ENCODE measurements at regions not wholly inside any gene's neighbourhood (a gene's known extent, or its start where the extent isn't known, plus 50 kb on each side); places are given as distances from the start of the nearest gene placed in this dataset.
"Not testable (repeated sequence)": the region's sequence is repeated elsewhere in the genome, so short reads cannot be mapped to it uniquely, and the experiment has no call there.

GRCh38 chr3:156040041-156040440 is 80.3 kb upstream of the KCNAB1 start:
- H3K4me1 Mint-ChIP-seq (ENCODE audit: low read depth, unreplicated experiment): no peaks in the 10 kb centered on the region
- intact Hi-C loops (cut with micrococcal nuclease; ENCODE audit: unreplicated experiment): no loop called here
- CTCF ChIA-PET: no interaction called here

DNA sequence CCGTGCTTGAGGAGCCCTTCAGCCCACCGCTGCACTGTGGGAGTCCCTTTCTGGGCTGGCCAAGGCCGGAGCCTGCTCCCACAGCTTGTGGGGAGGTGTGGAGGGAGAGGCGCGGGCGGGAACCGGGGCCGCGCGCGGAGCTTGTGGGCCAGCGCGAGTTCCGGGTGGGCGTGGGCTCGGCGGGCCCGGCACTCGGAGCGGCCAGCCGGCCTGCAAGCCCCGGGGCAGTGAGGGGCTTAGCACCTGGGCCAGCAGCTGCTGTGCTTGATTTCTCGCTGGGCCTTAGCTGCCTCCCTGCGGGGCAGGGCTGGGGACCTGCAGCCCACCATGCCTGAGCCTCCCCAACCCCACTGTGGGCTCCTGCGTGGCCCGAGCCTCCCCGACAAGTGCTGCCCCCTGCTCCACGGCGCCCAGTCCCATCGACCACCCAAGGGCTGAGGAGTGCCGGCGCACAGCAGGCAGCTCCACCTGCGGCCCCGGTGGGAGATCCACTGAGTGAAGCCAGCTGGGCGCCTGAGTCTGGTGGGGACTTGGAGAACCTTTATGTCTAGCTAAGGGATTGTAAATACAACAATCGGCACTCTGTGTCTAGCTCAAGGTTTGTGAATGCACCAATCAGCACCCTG is 79.0 kb upstream of the KCNAB1 start:
- H3K27me3 Mint-ChIP-seq (ENCODE audit: unreplicated experiment): peaks cover 23% of the 10 kb centered on the region
- H3K4me3 Mint-ChIP-seq (ENCODE audit: low read depth, unreplicated experiment); H3K9me3 Mint-ChIP-seq (ENCODE audit: low read depth, unreplicated experiment); BruUV-seq (replicated peaks); DNase-seq; H3K27ac Mint-ChIP-seq (ENCODE audit: unreplicated experiment); H3K36me3 Mint-ChIP-seq (ENCODE audit: insufficient read depth, unreplicated experiment); intact Hi-C loops (cut with micrococcal nuclease; ENCODE audit: unreplicated experiment); H3K4me1 Mint-ChIP-seq (ENCODE audit: low read depth, unreplicated experiment): not testable (repeated sequence)
- CTCF ChIA-PET: interaction anchor here (1.4 kb wide), 1 partner anchor 12 kb away, joined by 3 read pairs; no protein-coding TSS in a partner anchor

More at GRCh38 chr3:156040041-156040440, 80.3 kb upstream of the KCNAB1 start:
- H3K4me3 Mint-ChIP-seq (ENCODE audit: low read depth, unreplicated experiment): no peak overlapping the region
- no peaks in the 10 kb centered on the region for H3K36me3 Mint-ChIP-seq (ENCODE audit: insufficient read depth, unreplicated experiment)
- no peak for DNase-seq
- TF ChIP-seq CTCF (IDR thresholded peaks at IDR 0.05; ENCODE audit: unreplicated experiment): no peak
- H3K9me3 Mint-ChIP-seq (ENCODE audit: low read depth, unreplicated experiment): no peaks in the 10 kb centered on the region
- BruUV-seq (replicated peaks): no TSS peak
- no peak overlapping the region for H3K27ac Mint-ChIP-seq (ENCODE audit: unreplicated experiment)
- peaks cover 34% of the 10 kb centered on the region for H3K27me3 Mint-ChIP-seq (ENCODE audit: unreplicated experiment)

DNA sequence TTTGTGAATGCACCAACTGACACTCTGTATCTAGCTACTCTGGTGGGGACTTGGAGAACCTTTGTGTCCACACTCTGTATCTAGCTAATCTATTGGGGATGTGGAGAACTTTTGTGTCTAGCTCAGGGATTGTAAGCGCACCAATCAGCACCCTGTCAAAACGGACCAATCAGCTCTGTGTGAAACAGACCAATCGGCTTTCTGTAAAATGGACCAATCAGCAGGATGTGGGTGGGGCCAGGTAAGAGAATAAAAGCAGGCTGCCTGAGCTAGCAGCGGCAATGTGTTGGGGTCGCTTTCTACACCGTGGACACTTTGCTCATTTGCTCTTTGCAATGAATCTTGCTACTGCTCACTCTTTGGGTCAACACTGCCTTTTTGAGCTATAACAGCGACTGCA is 78.5 kb upstream of the KCNAB1 start:
- intact Hi-C loops (cut with micrococcal nuclease; ENCODE audit: unreplicated experiment); H3K4me1 Mint-ChIP-seq (ENCODE audit: low read depth, unreplicated experiment); H3K4me3 Mint-ChIP-seq (ENCODE audit: low read depth, unreplicated experiment); BruUV-seq (replicated peaks); H3K27ac Mint-ChIP-seq (ENCODE audit: unreplicated experiment); H3K9me3 Mint-ChIP-seq (ENCODE audit: low read depth, unreplicated experiment); DNase-seq; H3K36me3 Mint-ChIP-seq (ENCODE audit: insufficient read depth, unreplicated experiment): not testable (repeated sequence)
- CTCF ChIA-PET: interaction anchor here (1.4 kb wide), 1 partner anchor 13 kb away, joined by 3 read pairs; no protein-coding TSS in a partner anchor
- H3K27me3 Mint-ChIP-seq (ENCODE audit: unreplicated experiment): peaks cover 23% of the 10 kb centered on the region

- H3K9me3 Mint-ChIP-seq (ENCODE audit: low read depth, unreplicated experiment); H3K4me3 Mint-ChIP-seq (ENCODE audit: low read depth, unreplicated experiment); H3K27ac Mint-ChIP-seq (ENCODE audit: unreplicated experiment); H3K4me1 Mint-ChIP-seq (ENCODE audit: low read depth, unreplicated experiment); H3K36me3 Mint-ChIP-seq (ENCODE audit: insufficient read depth, unreplicated experiment); BruUV-seq (replicated peaks); intact Hi-C loops (cut with micrococcal nuclease; ENCODE audit: unreplicated experiment): not testable (repeated sequence)
- CTCF ChIA-PET: interaction anchor here (0.7 to 1.6 kb wide), 28 partner anchors 8 to 1492 kb away, joined by 3 to 7 read pairs (median 3); no protein-coding TSS in a partner anchor
- TF ChIP-seq CTCF (IDR thresholded peaks at IDR 0.05; ENCODE audit: unreplicated experiment): peak; percentile 93
- DNase-seq: peak; percentile 73
- H3K27me3 Mint-ChIP-seq (ENCODE audit: unreplicated experiment): peaks cover 23% of the 10 kb centered on the region
Observed at GRCh38 chr3:156043832-156044633, 76.3 kb upstream of the KCNAB1 start.

- no TSS peak for BruUV-seq (replicated peaks)
- intact Hi-C loops (cut with micrococcal nuclease; ENCODE audit: unreplicated experiment): no loop called here
- CTCF ChIA-PET: interaction anchor here (1.5 kb wide), 1 partner anchor 12 kb away, joined by 6 read pairs; no protein-coding TSS in a partner anchor
- no peaks in the 10 kb centered on the region for H3K4me1 Mint-ChIP-seq (ENCODE audit: low read depth, unreplicated experiment)
- no peak overlapping the region for H3K27ac Mint-ChIP-seq (ENCODE audit: unreplicated experiment)
- H3K4me3 Mint-ChIP-seq (ENCODE audit: low read depth, unreplicated experiment): no peak overlapping the region
- DNase-seq: no peak
- no peaks in the 10 kb centered on the region for H3K9me3 Mint-ChIP-seq (ENCODE audit: low read depth, unreplicated experiment)
- H3K36me3 Mint-ChIP-seq (ENCODE audit: insufficient read depth, unreplicated experiment): no peaks in the 10 kb centered on the region
- no peak for TF ChIP-seq CTCF (IDR thresholded peaks at IDR 0.05; ENCODE audit: unreplicated experiment)
- H3K27me3 Mint-ChIP-seq (ENCODE audit: unreplicated experiment): peaks cover 23% of the 10 kb centered on the region
Observed at GRCh38 chr3:156044634-156044975, 75.8 kb upstream of the KCNAB1 start.

GRCh38 chr3:156048483-156048882 is 71.9 kb upstream of the KCNAB1 start:
- H3K4me1 Mint-ChIP-seq (ENCODE audit: low read depth, unreplicated experiment); intact Hi-C loops (cut with micrococcal nuclease; ENCODE audit: unreplicated experiment): not testable (repeated sequence)

More at GRCh38 chr3:156048483-156048882, 71.9 kb upstream of the KCNAB1 start:
- H3K4me3 Mint-ChIP-seq (ENCODE audit: low read depth, unreplicated experiment); H3K9me3 Mint-ChIP-seq (ENCODE audit: low read depth, unreplicated experiment); H3K27me3 Mint-ChIP-seq (ENCODE audit: unreplicated experiment); DNase-seq; H3K36me3 Mint-ChIP-seq (ENCODE audit: insufficient read depth, unreplicated experiment); H3K27ac Mint-ChIP-seq (ENCODE audit: unreplicated experiment); BruUV-seq (replicated peaks): not testable (repeated sequence)
- CTCF ChIA-PET: interaction anchor here (0.7 to 1.4 kb wide), 2 partner anchors 10 to 955 kb away, joined by 3 to 5 read pairs; no protein-coding TSS in a partner anchor
